NCI-H345 (cell line): ENCODE measurements at regions not wholly inside any gene's neighbourhood (a gene's known extent, or its start where the extent isn't known, plus 50 kb on each side); places are given as distances from the start of the nearest gene placed in this dataset.
A peak's percentile ranks its signal among the peaks of the same experiment; 100 is the strongest.
"Not testable (repeated sequence)": the region's sequence is repeated elsewhere in the genome, so short reads cannot be mapped to it uniquely, and the experiment has no call there.

Experiments used
- DNase-seq: peaks from one replicate; lab custom pipeline; 2025; lab: John Stamatoyannopoulos, UW

GRCh38 chr12:97988588-97988987 is 526.0 kb downstream of the RMST start:
- DNase-seq = not testable (repeated sequence)

- DNase-seq = no peak
Measured at GRCh38 chr12:97989366-97989940, 525.9 kb upstream of the TMPO start.

GRCh38 chr12:97994746-97995484 is 520.5 kb upstream of the TMPO start:
- DNase-seq = no peak

- no peak for DNase-seq
Measured at GRCh38 chr12:97995559-97995958, 519.8 kb upstream of the TMPO start.

GRCh38 chr12:98001430-98001829 is 514.0 kb upstream of the TMPO start:
- DNase-seq = no peak

- peak; percentile 58 for DNase-seq
Measured at GRCh38 chr12:98002887-98003493, 512.4 kb upstream of the TMPO start.

- no peak for DNase-seq
Measured at GRCh38 chr12:98007963-98008362, 507.4 kb upstream of the TMPO start.

- DNase-seq = no peak
Measured at GRCh38 chr12:98013560-98013959, 501.8 kb upstream of the TMPO start.

- DNase-seq = no peak
Measured at GRCh38 chr12:98018836-98019235, 496.6 kb upstream of the TMPO start.

GRCh38 chr12:98020376-98020775 is 495.0 kb upstream of the TMPO start:
- DNase-seq = no peak

- no peak for DNase-seq
Measured at GRCh38 chr12:98022961-98023360, 492.4 kb upstream of the TMPO start.

GRCh38 chr12:98037401-98038140 is 477.8 kb upstream of the TMPO start:
- DNase-seq = no peak

GRCh38 chr12:98042668-98043067 is 472.7 kb upstream of the TMPO start:
- no peak for DNase-seq

- no peak for DNase-seq
Measured at GRCh38 chr12:98045395-98045794, 470.0 kb upstream of the TMPO start.

GRCh38 chr12:98048326-98048725 is 467.1 kb upstream of the TMPO start:
- no peak for DNase-seq

GRCh38 chr12:98053202-98053601 is 462.2 kb upstream of the TMPO start:
- DNase-seq = peak; percentile 24

GRCh38 chr12:98057701-98058100 is 457.7 kb upstream of the TMPO start:
- no peak for DNase-seq

GRCh38 chr12:98058213-98058612 is 457.2 kb upstream of the TMPO start:
- DNase-seq = no peak

GRCh38 chr12:98058838-98059237 is 456.6 kb upstream of the TMPO start:
- DNase-seq = no peak

GRCh38 chr12:98059659-98060343 is 455.6 kb upstream of the TMPO start:
- DNase-seq = no peak

GRCh38 chr12:98060411-98060810 is 455.0 kb upstream of the TMPO start:
- no peak for DNase-seq
